ENCODE measurements at regions not wholly inside any gene's neighbourhood (a gene's known extent, or its start where the extent isn't known, plus 50 kb on each side); places are given as distances from the start of the nearest gene placed in this dataset.

- whole genome bisulfite sequencing, 2 experiments (ENCODE audit: insufficient coverage in 1 of 2, insufficient read length in 1 of 2), result 96 to 100% methylated on average over 3 to 9 of the region's 9 CpGs
- H3K9ac ChIP-seq (ENCODE audit: extremely low read depth, low read length, poor library complexity, severe bottlenecking), result no peak overlapping the region
These were observed 576.5 kb upstream of the EDIL3 start for GRCh38 chr5:84961193-84961592.

GRCh38 chr5:84961903-84962302 is 577.2 kb upstream of the EDIL3 start:
- Histone ChIP-seq H3K36me3 (ENCODE audit: control insufficient read depth, insufficient read depth, low read length) (no peaks in the 10 kb centered on the region), H3K9ac (ENCODE audit: extremely low read depth, low read length, poor library complexity, severe bottlenecking) (no peak overlapping the region), H3K4me3 (ENCODE audit: low read length) (no peak overlapping the region), H3K27ac (ENCODE audit: low read depth, low read length) (no peak overlapping the region), H3K27me3 (ENCODE audit: control insufficient read depth, insufficient read depth, low read length, poor library complexity, severe bottlenecking) (no peaks in the 10 kb centered on the region), H3K9me3 (ENCODE audit: control insufficient read depth, low read length) (no peaks in the 10 kb centered on the region), H3K4me1 (ENCODE audit: control insufficient read depth, insufficient read depth, low read length) (no peaks in the 10 kb centered on the region)
- no peak overlapping the region for H3K4me3 Mint-ChIP-seq
- no peaks in the 10 kb centered on the region for H3K27me3 Mint-ChIP-seq (ENCODE audit: insufficient read depth)
- H3K9me3 Mint-ChIP-seq, result no peaks in the 10 kb centered on the region
- peaks cover 5% of the 10 kb centered on the region for H3K4me1 Mint-ChIP-seq
- 88% methylated on average over 3 of the region's 3 CpGs; no CpG with 5 or more reads in 1 of the 2 experiments for WGBS, 2 experiments (ENCODE audit: insufficient coverage in 1 of 2, insufficient read length in 1 of 2)
- no peak for DNase-seq
- no peak overlapping the region for H3K27ac Mint-ChIP-seq
- no peaks in the 10 kb centered on the region for H3K36me3 Mint-ChIP-seq (ENCODE audit: low read depth)
- TF ChIP-seq CTCF (conservative IDR thresholded peaks at IDR 0.05), result no peak

More at GRCh38 chr5:84961193-84961592, 576.5 kb upstream of the EDIL3 start:
- Histone ChIP-seq H3K27me3 (ENCODE audit: control insufficient read depth, insufficient read depth, low read length, poor library complexity, severe bottlenecking) (no peaks in the 10 kb centered on the region), H3K27ac (ENCODE audit: low read depth, low read length) (no peak overlapping the region), H3K4me1 (ENCODE audit: control insufficient read depth, insufficient read depth, low read length) (no peaks in the 10 kb centered on the region), H3K36me3 (ENCODE audit: control insufficient read depth, insufficient read depth, low read length) (no peaks in the 10 kb centered on the region), H3K9me3 (ENCODE audit: control insufficient read depth, low read length) (no peaks in the 10 kb centered on the region), H3K4me3 (ENCODE audit: low read length) (no peak overlapping the region)
- H3K9me3 Mint-ChIP-seq, result no peaks in the 10 kb centered on the region
- no peak for DNase-seq
- H3K4me3 Mint-ChIP-seq, result no peak overlapping the region
- no peaks in the 10 kb centered on the region for H3K36me3 Mint-ChIP-seq (ENCODE audit: low read depth)
- H3K27me3 Mint-ChIP-seq (ENCODE audit: insufficient read depth), result no peaks in the 10 kb centered on the region
- H3K27ac Mint-ChIP-seq, result peak overlapping the region; percentile 13
- H3K4me1 Mint-ChIP-seq, result peaks cover 5% of the 10 kb centered on the region
- no peak for TF ChIP-seq CTCF (conservative IDR thresholded peaks at IDR 0.05)

GRCh38 chr5:84983093-84983492 is 598.4 kb upstream of the EDIL3 start:
- no peak overlapping the region for H3K27ac Mint-ChIP-seq

More at GRCh38 chr5:84983093-84983492, 598.4 kb upstream of the EDIL3 start:
- no peak for DNase-seq
- Mint-ChIP-seq H3K9me3 (no peaks in the 10 kb centered on the region), H3K4me3 (no peak overlapping the region), H3K4me1 (no peaks in the 10 kb centered on the region), H3K36me3 (ENCODE audit: low read depth) (no peaks in the 10 kb centered on the region), H3K27me3 (ENCODE audit: insufficient read depth) (no peaks in the 10 kb centered on the region)
- Histone ChIP-seq H3K27me3 (ENCODE audit: control insufficient read depth, insufficient read depth, low read length, poor library complexity, severe bottlenecking) (no peaks in the 10 kb centered on the region), H3K4me1 (ENCODE audit: control insufficient read depth, insufficient read depth, low read length) (no peaks in the 10 kb centered on the region), H3K4me3 (ENCODE audit: low read length) (no peak overlapping the region), H3K36me3 (ENCODE audit: control insufficient read depth, insufficient read depth, low read length) (no peaks in the 10 kb centered on the region), H3K27ac (ENCODE audit: low read depth, low read length) (no peak overlapping the region), H3K9ac (ENCODE audit: extremely low read depth, low read length, poor library complexity, severe bottlenecking) (no peak overlapping the region), H3K9me3 (ENCODE audit: control insufficient read depth, low read length) (no peaks in the 10 kb centered on the region)
- no peak for TF ChIP-seq CTCF (conservative IDR thresholded peaks at IDR 0.05)
- no CpG with 5 or more reads among the region's 2 CpGs for WGBS, 2 experiments (ENCODE audit: insufficient coverage in 1 of 2, insufficient read length in 1 of 2)
